IPS DF 6.9 (cell line): ENCODE measurements at regions not wholly inside any gene's neighbourhood (a gene's known extent, or its start where the extent isn't known, plus 50 kb on each side); places are given as distances from the start of the nearest gene placed in this dataset.
"Not testable (repeated sequence)": the region's sequence is repeated elsewhere in the genome, so short reads cannot be mapped to it uniquely, and the experiment has no call there.

Experiments used
- DNase-seq: peaks from one replicate; pipeline ENCODE4 v3.0.0-alpha.2; 2013; ENCODE audit warnings: low read depth, low spot score
- H3K27ac ChIP-seq: one replicate; pipeline ENCODE4 v1.5.1; 2013; ENCODE audit warnings: low read length, control low read depth
- H3K27me3 ChIP-seq: 2 replicates; pipeline ENCODE4 v1.6.1; 2013; ENCODE audit warnings: mild to moderate bottlenecking, low read length; ENCODE audit not compliant: control insufficient read depth, insufficient read depth
- H3K36me3 ChIP-seq: 2 replicates; pipeline ENCODE4 v1.6.1; 2013; ENCODE audit warnings: low read length; ENCODE audit not compliant: control insufficient read depth, insufficient read depth
- H3K4me1 ChIP-seq: 2 replicates; pipeline ENCODE4 v1.6.1; 2013; ENCODE audit warnings: low read length; ENCODE audit not compliant: control insufficient read depth, insufficient read depth
- H3K4me3 ChIP-seq: 2 replicates; pipeline ENCODE4 v1.5.1; 2013; ENCODE audit warnings: mild to moderate bottlenecking, low read length
- H3K9me3 ChIP-seq: 2 replicates; pipeline ENCODE4 v1.6.1; 2013; ENCODE audit warnings: low read length, inconsistent platforms; ENCODE audit not compliant: control insufficient read depth, insufficient read depth
- WGBS: extraction: QIAGEN DNeasy Blood & Tissue Kit; methylation state at CpG from one replicate; pipeline ENCODE4 v1.1.7; 2013; ENCODE audit warnings: mixed read lengths, missing lambda C conversion rate; ENCODE audit not compliant: insufficient read length, insufficient coverage; 5-methylcytosine and 5-hydroxymethylcytosine counted together

DNA sequence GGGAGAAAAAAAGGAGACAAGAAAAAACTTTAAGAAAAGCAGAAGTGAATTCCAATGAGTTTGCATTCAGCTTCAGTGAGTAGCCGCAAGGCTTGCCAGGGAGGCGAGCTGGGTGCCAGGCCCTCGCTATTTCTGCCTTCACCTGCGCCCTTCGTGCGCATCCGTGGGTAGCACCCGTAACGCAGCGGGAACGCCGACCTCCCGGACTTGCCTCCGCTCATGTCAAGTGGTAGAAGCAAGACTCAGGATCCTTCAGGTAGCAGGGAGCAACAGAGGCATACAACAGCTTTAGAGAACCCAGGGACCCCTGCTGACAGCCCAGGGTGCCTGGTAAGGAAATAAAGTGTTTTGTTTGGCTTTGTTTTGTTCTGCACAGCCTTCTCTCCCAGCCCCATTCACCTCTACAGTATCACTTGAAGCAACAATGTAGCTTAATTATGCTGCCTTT lies 140.0 kb upstream of the BCOR start:
- WGBS: no CpG with 5 or more reads among the region's 14 CpGs
- Histone ChIP-seq H3K36me3 (no peaks in the 10 kb centered on the region), H3K4me1 (no peaks in the 10 kb centered on the region), H3K4me3 (no peak overlapping the region), H3K9me3 (no peaks in the 10 kb centered on the region), H3K27me3 (no peaks in the 10 kb centered on the region), H3K27ac (no peak overlapping the region)
- no peak for DNase-seq

DNA sequence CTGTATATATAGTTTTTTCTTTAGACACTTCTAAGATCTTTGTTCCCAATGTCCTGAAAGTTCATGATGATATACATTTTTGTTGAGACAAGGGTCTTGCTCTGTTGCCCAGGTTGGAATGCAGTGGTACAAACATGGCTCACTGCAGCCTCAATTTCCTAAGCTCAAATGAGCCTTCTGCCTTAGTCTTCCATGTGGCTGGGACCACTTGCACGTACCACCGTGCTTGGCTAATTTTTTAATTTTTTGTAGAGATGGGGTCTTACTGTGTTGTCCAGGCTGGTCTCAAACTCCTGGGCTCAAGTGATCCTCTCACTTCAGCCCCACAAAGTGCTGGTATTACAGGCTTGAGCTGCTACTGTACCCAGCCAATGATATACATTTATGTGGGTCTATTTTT lies 132.9 kb upstream of the BCOR start:
- H3K27me3 ChIP-seq: no peaks in the 10 kb centered on the region
- H3K9me3 ChIP-seq: no peaks in the 10 kb centered on the region
- H3K36me3 ChIP-seq: no peaks in the 10 kb centered on the region
- no CpG with 5 or more reads among the region's 2 CpGs for WGBS
- H3K4me1 ChIP-seq: no peaks in the 10 kb centered on the region
- no peak overlapping the region for H3K4me3 ChIP-seq
- DNase-seq: no peak
- no peak overlapping the region for H3K27ac ChIP-seq

DNA sequence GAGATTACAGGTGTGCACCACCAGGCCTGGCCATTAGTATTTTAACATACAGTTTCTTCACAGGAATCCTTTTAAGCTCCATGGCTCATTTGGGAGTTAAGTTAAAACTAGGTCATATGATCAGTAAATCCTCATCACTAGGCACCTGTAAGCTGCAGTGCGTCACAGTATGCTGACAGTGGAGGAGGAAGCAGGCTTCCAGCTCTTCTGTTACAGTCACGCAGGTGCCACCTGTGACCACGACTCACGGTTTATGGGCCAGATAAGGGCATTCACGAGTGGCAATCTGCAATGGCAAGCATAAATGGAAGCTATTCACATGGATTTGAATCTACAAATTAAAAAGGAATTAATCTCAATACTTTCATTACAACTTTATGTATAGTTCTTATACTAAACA lies 129.4 kb upstream of the BCOR start:
- Histone ChIP-seq H3K4me3 (no peak overlapping the region), H3K27ac (no peak overlapping the region), H3K36me3 (no peaks in the 10 kb centered on the region), H3K27me3 (no peaks in the 10 kb centered on the region), H3K9me3 (no peaks in the 10 kb centered on the region), H3K4me1 (no peaks in the 10 kb centered on the region)
- no CpG with 5 or more reads among the region's 5 CpGs for WGBS
- no peak for DNase-seq

DNA sequence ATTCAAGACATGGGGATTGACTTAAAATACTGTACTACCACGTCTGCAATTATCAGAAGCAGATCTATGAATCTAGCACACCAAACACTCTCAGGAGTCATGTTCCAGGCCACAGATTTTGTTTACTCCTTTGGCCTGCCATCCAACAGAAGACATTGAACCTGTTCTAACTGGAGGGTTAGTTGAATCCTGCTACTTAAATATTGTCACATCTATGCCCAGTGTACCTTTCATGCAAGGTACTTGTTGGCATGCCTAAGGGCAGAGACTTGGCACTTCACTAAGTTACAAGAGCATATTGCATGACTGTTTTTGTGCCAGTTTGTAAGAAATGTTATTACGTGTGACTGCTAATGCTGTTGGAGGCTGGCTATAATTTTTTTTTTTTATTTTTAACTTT lies 126.9 kb upstream of the BCOR start:
- WGBS: no CpG with 5 or more reads among the region's 2 CpGs
- Histone ChIP-seq H3K27ac (no peak overlapping the region), H3K27me3 (no peaks in the 10 kb centered on the region), H3K9me3 (no peaks in the 10 kb centered on the region), H3K4me3 (no peak overlapping the region), H3K36me3 (no peaks in the 10 kb centered on the region), H3K4me1 (no peaks in the 10 kb centered on the region)
- DNase-seq: no peak

DNA sequence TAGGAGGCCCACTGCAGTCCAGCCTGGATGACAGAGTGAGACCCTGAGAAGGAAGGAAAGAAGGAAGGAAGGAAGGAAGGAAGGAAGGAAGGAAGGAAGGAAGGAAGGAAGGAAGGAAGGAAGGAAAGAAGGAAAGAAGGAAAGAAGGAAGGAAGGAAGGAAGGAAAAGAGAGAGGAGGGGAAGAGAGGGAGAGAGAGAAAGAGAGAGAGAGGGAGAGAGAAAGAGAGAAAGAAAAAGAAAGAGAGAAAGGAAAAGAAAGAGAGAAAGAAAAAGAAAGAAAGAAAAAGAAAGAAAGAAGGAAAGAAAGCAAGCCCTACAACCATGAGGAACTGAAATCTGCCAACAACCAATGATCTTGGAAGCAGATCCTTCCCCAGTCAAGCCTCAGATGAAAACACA lies 124.9 kb upstream of the BCOR start:
- H3K9me3 ChIP-seq, H3K36me3 ChIP-seq, H3K27ac ChIP-seq, H3K4me1 ChIP-seq, H3K27me3 ChIP-seq, DNase-seq, H3K4me3 ChIP-seq: not testable (repeated sequence)

DNA sequence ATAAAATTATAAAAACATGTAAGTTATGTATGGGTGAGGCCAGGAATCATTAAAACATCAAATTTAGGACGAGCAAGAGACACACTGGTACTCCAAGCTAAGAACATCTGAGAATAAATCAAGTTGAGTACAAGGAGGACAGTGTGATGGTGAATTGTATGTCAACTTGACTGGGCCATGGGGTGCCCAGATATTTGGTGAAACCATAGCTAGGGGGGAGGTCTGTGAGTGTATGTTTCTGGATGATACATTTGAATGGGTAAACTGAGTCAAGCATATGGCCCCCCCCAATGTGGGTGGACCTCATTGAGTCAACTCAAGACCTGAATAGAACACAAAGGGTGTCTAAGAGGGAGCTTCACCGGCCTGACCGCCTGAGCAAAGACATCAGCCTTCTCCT lies 115.3 kb upstream of the BCOR start:
- no peak for DNase-seq
- no peaks in the 10 kb centered on the region for H3K36me3 ChIP-seq
- no peaks in the 10 kb centered on the region for H3K27me3 ChIP-seq
- no peak overlapping the region for H3K27ac ChIP-seq
- no peak overlapping the region for H3K4me3 ChIP-seq
- no peaks in the 10 kb centered on the region for H3K4me1 ChIP-seq
- WGBS: no CpG with 5 or more reads among the region's 3 CpGs
- H3K9me3 ChIP-seq: no peaks in the 10 kb centered on the region

DNA sequence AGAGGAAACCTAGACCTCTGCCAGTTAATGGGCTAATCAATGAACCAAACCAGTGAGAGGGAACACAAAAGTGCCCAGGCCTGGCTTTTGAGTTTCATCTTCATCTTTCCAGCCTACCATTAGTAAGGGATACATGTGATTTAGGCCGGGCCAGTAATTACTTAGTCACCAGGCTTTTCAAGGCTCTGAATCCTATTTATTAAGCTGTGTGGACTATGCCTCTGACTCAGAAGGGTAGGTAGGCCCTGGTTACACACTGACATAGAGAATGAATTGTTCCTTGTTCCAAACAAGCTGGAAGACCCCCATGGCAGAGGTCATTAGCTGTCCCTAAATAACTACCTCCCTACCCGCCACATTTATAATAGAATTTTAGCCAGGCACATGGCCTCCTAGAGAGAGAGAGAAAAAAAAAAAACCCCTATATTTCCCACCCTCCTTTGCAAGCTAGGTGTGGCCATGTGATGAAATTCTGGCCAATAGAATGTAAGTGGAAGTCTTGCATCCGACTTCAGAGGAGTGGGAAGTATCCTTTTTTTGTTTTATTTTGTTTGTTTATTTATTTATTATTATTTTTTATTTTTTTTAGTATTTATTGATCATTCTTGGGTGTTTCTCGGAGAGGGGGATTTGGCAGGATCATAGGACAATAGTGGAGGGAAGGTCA lies 112.3 kb upstream of the BCOR start:
- Histone ChIP-seq H3K4me1 (no peaks in the 10 kb centered on the region), H3K27me3 (no peaks in the 10 kb centered on the region), H3K9me3 (no peaks in the 10 kb centered on the region), H3K27ac (no peak overlapping the region), H3K4me3 (no peak overlapping the region), H3K36me3 (no peaks in the 10 kb centered on the region)
- DNase-seq: no peak
- no CpG with 5 or more reads among the region's 4 CpGs for WGBS

DNA sequence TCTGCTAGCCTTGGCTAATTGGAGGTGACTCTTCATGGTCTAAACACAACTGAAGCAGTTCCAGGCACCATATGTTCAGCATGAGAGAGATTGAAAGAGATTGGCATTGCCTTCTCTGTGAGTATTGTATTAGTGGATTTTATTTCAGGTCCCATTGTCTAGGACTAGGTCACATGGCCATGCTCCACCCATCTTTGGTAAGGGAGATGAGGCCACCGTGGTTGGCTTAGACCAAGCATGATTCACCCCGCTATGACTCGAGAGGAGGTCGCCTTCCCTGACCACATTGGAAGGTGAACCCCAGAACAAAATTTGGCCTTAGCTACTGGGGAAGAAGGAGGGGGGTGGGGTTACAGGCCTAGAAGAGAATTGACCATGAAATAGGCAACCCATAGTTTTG lies 109.9 kb upstream of the BCOR start:
- H3K36me3 ChIP-seq: no peaks in the 10 kb centered on the region
- no peaks in the 10 kb centered on the region for H3K9me3 ChIP-seq
- no peak for DNase-seq
- H3K27me3 ChIP-seq: no peaks in the 10 kb centered on the region
- H3K27ac ChIP-seq: no peak overlapping the region
- no peak overlapping the region for H3K4me3 ChIP-seq
- H3K4me1 ChIP-seq: no peaks in the 10 kb centered on the region
- WGBS: no CpG with 5 or more reads among the region's 4 CpGs

DNA sequence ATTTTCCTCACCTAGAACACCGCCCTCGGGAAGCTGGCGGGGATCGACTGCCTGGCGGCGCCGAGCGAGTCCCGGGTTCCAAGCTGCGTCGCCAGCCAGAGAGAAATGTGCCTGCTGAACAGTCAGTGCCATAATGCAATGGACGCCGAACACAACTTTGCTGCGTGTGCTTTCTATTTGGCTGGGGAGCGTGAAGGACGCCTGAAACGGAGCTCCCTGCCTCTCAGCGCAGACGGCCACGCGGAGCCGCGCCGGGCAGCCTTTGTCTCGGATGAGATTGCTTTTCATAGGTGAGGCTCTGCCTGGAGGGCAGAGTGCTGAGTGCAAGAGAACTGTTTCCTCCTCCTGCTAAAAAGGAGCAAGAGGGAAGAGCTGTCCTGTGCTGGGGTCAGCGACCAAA lies 107.7 kb upstream of the BCOR start:
- Histone ChIP-seq H3K9me3 (no peaks in the 10 kb centered on the region), H3K36me3 (no peaks in the 10 kb centered on the region), H3K27me3 (no peaks in the 10 kb centered on the region), H3K27ac (no peak overlapping the region), H3K4me3 (no peak overlapping the region), H3K4me1 (no peaks in the 10 kb centered on the region)
- DNase-seq: no peak
- WGBS: no CpG with 5 or more reads among the region's 26 CpGs

DNA sequence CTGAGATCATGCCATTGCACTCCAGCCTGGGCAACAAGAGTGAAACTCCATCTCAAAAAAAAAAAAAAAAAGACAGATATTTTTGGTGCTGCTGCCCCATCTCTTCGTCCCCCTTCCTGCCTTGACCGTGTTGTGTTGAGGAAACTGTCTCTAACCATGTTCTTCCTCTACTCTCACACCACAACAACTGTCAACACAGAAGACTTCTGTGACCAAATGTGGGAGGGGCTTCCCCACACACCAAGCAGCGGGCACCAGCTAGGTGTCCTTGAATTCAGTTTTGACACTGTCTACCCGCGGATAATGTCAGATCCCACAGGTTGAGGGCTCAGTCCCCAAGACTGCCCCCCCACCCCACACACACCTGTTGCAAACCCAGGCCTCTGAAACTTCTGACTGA lies 104.7 kb upstream of the BCOR start:
- DNase-seq: no peak
- no peaks in the 10 kb centered on the region for H3K27me3 ChIP-seq
- no peaks in the 10 kb centered on the region for H3K36me3 ChIP-seq
- no peak overlapping the region for H3K27ac ChIP-seq
- no CpG with 5 or more reads among the region's 5 CpGs for WGBS
- H3K4me3 ChIP-seq: no peak overlapping the region
- no peaks in the 10 kb centered on the region for H3K9me3 ChIP-seq
- no peaks in the 10 kb centered on the region for H3K4me1 ChIP-seq

DNA sequence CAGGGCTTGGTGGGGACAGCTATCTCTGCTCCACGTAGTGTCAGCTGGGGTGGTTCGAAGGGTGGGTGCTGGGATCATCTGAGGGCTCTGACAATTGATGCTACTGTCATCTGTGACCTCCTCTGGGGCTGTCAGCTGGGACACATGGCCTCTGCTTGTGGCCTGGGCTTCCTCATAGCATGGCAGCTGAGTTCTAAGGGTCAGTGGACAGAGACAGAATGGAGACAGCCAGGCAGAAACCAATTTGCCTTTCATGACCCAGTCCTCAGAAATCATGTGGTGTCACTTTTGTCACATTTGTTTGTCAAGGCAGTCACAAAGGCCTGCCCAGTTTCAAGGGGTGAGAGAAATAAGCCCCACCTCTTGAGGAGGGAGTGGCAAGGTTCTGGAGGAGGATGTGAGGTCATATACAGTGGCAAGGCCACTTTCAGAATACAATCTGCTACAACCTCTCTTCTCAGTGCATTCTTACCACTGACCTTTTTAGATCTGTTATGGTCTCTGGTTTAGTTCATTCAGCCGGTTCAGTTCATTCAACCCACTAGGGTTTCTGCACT lies 103.6 kb upstream of the BCOR start:
- Histone ChIP-seq H3K36me3 (no peaks in the 10 kb centered on the region), H3K9me3 (no peaks in the 10 kb centered on the region), H3K4me3 (no peak overlapping the region), H3K27ac (no peak overlapping the region), H3K4me1 (no peaks in the 10 kb centered on the region), H3K27me3 (no peaks in the 10 kb centered on the region)
- no peak for DNase-seq
- no CpG with 5 or more reads among the region's 3 CpGs for WGBS
